ENCODE measurements at regions not wholly inside any gene's neighbourhood (a gene's known extent, or its start where the extent isn't known, plus 50 kb on each side); places are given as distances from the start of the nearest gene placed in this dataset.

DNA sequence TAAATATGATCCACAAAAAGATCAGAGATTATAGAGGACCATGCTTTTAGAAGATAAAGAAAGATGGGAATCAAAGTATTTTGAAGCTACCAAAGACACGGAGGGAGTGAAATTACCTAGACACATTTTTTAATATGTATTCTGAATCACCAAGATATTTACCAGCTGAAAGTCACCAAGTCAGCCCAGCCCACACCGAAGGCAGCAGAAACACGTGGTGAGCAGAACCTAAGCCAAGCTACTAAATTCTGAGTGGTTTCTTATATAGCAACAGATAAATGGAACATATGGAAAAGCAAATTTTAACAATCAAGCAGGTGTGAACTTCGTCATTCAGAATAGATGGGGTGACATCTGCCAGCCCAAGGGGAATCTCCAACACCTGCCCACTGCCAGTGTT lies 134.7 kb upstream of the AKR1E2 start:
- no peak for TF ChIP-seq POLR2A (IDR thresholded peaks at IDR 0.05; ENCODE audit: low read depth, low read length)
- TF ChIP-seq, protein P1, sequence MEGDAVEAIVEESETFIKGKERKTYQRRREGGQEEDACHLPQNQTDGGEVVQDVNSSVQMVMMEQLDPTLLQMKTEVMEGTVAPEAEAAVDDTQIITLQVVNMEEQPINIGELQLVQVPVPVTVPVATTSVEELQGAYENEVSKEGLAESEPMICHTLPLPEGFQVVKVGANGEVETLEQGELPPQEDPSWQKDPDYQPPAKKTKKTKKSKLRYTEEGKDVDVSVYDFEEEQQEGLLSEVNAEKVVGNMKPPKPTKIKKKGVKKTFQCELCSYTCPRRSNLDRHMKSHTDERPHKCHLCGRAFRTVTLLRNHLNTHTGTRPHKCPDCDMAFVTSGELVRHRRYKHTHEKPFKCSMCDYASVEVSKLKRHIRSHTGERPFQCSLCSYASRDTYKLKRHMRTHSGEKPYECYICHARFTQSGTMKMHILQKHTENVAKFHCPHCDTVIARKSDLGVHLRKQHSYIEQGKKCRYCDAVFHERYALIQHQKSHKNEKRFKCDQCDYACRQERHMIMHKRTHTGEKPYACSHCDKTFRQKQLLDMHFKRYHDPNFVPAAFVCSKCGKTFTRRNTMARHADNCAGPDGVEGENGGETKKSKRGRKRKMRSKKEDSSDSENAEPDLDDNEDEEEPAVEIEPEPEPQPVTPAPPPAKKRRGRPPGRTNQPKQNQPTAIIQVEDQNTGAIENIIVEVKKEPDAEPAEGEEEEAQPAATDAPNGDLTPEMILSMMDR (IDR thresholded peaks at IDR 0.05; ENCODE audit: extremely low read depth in 1 of 2, insufficient read depth in 1 of 2, low read depth in 1 of 2, low read length in 2 of 2): no peak
- no peak for TF ChIP-seq POLR2AphosphoS5 (IDR thresholded peaks at IDR 0.05; ENCODE audit: insufficient read depth, low read depth, low read length)
- TF ChIP-seq GATA2 (IDR thresholded peaks at IDR 0.05; ENCODE audit: insufficient read depth, insufficient read length, low read depth, low read length): no peak
- TF ChIP-seq MAX (IDR thresholded peaks at IDR 0.05; ENCODE audit: insufficient read depth, insufficient read length): no peak
- TF ChIP-seq EZH2 (IDR thresholded peaks at IDR 0.05; ENCODE audit: borderline replicate concordance, low read depth, low read length, severe bottlenecking): no peak
- no peak for TF ChIP-seq FOS (IDR thresholded peaks at IDR 0.05; ENCODE audit: borderline replicate concordance, insufficient read depth, low read length)
- no peak for TF ChIP-seq JUN (IDR thresholded peaks at IDR 0.05; ENCODE audit: borderline replicate concordance, insufficient read depth, insufficient read length, low read depth)
- TF ChIP-seq MYC (IDR thresholded peaks at IDR 0.05; ENCODE audit: low read depth, low read length): no peak
